NCI-H345 treated with DMSO at 0.1 percent for 48 hours (cell line): ENCODE measurements at regions not wholly inside any gene's neighbourhood (a gene's known extent, or its start where the extent isn't known, plus 50 kb on each side); places are given as distances from the start of the nearest gene placed in this dataset.
"Not testable (repeated sequence)": the region's sequence is repeated elsewhere in the genome, so short reads cannot be mapped to it uniquely, and the experiment has no call there.

ENCODE experiments used
- DNase-seq: peaks from one replicate; lab custom pipeline; 2025; ENCODE audit not compliant: unreplicated experiment; lab: John Stamatoyannopoulos, UW

DNA sequence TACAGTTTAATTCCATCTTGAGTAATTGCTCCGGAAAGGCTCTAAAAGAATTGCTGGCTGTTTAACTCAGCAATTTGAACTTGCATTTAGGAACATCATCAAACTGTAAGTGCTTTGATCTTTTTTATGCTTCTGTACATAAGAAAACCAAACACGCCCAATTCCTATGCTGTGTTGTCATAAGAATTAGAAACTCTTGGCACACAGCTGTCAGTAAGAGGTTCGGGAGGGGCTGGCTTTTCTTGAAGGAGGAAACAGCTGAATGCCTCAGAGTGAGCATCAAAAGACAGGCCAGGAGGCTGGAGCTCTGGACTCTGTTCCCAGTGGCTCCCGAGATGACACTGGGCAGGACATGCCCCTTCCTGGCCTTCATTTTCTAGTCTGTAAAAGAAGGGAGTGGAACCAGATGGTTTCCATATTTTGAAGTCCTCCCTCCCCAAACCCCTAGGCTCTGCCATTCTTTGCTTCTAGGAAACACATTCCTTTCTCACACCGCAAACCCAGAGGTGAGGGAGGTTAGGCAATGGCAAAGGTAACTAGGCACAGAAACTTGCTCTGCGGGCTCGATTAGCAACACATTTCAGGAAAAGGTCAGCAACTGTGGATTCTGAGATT lies 73.7 kb upstream of the DLG1 start:
- no peak for DNase-seq

DNA sequence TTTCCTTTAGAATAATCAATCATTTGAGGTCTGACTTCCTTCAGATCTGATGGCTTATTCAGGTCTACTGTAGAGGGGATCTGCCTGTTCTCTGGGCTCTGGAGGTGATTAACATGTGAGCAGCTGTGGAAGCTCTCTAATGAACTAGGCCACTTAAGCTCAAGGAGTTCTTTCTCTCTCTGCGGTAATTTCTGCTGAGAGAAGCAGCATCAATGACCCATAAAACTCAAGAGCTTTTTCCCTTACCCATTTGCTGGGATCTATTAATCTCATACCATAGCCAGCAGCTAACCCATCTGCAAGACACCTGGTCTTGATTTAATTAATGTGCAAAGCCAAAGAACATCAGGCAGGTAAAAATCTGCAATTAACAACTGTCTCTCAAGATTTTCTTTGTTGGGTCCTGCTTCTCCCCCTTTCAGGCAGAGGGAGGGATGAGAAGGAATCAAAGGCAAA lies 73.2 kb upstream of the DLG1 start:
- peak; percentile 42 for DNase-seq

DNA sequence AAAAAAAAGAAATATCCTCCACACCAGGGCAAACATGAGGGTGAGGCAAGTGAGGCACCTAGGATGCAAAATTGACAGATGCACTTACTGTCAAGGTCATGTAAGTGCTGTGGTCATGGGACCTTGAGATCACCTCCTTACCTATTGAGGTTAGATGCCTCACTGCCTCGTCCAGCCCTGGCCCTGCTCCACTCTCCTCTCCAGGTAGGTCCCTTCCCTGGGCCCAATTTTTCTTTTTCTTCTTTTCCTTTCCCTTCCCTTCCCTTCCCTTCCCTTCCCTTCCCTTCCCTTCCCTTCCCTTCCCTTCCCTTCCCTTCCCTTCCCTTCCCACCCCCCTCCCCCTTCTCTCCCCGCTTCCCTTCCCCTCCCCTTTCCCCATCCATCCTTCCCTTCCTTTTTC lies 71.1 kb upstream of the DLG1 start:
- DNase-seq: no peak

DNA sequence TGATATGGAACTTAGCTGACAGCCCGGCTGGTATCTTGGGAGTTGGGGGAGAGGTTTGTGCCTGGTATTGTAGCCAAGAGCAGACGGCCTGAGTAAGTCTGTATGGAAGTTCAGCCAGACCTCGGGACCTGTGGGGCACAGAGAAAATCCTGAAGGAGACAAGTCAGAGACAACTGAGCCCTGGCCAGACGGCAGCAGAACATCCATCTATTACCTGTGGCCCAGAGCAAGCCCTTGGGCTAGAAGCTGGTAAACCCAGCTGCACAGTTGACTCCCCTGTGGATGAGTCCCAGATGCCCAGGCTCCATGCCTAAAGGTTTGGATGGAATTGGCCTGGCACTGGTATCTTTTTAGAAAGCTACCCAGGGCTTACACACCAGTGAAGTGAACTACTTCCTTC lies 70.4 kb upstream of the DLG1 start:
- DNase-seq: no peak

DNA sequence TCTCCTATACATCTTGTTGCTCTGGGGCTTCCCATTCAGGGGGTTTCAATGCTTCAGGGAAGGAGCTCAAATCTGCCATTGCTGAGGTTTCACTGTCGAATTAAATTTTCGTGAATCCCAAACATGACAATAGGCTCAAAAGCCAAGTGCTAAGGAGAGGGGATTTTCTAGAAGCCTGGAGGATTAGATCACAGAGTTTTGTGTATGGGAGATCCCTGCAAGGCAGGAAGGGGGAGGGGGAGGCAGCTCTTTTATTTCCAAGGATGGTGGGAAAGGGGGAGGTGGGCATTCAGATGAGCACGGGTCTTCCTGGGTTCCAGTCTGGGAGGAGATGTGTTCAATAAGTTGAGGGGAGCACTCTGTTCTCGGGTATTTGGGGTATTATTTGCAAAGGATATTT lies 69.9 kb upstream of the DLG1 start:
- DNase-seq: no peak

DNA sequence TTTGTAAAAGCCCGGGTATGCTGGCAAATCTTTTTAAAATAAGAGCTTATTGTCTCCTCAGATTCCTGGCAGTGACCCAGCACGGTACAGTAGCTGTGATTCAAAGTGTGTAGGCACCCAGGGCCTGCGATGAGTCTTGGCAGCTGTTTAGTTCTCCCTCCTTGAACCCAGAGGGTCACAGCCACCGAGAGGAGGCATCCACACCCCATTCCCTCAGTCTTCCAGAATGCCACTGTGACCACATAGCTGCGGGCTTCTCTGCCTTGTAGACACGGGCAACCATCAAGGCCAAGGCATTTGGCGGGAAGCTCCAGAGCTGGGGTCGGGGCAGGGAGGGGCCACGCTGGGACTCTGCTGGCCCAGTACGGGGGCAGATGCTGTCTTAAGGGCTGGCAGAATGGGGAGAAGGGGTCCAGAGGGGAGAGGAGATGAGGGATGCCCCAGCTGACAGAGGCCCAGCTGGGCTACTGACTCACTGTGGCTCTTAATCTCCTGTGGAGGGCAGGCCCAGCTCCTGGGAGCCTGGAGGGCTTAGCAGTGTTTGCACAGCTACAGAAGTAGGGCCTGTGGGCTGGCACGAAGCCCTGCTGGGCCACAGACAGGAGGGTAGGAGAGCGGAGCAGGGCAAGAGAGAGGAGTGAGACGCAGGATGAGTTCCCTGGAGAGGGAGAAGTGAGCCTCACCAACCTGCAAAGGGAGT lies 68.8 kb upstream of the DLG1 start:
- peak; percentile 98 for DNase-seq

DNA sequence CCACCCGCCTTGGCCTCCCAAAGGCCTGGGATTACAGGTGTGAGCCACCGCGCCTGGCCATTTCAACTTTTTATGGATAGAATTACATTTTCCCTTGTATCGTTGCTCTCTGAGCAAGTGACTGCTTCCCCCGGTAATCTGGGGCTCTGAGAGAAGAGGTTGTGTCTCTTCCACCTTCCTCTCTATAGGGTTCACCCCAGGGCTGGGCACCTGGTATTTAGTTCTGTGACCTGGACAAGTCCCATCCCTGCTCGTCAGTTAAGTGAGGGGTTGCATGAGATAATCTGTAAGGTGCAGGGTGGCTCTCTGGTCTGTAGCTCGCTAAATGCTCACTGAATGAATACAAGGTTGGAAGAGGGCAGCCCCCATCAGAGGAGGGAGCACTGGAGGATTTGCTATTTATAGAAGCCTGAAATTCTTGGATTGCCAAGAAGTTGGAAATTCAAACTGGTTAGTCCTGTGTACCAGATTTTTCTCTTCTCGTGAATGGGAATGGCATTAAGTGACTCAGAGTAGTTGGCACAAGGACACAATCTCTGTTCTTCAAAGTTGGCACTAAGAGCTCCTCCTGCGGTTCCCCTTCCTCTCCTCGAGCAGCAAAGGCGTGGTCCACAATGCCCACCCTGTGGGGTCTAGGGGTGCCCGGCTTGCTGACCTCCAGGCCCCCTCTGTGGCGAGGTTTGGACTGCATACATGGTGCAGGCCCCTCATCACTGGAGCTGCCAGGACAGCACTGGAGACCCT lies 68.1 kb upstream of the DLG1 start:
- no peak for DNase-seq

DNA sequence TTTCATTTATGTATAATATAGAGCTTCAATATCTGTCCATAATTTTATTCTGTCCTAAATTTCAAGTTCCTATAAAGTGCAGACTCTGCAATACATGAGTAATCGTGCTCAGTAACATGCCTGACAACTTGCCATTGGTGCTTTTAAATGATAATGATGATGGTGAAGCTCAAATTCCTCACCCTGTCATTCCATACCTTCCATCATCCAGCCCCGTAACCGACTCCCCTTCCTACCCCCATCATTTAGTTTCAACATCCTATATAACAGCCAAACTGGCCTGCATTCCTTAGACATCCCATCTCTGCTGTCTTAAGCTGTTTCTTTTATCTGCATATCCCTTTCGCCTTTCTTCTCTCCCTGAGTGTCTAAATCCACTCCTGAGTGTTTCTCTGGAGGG lies 67.2 kb upstream of the DLG1 start:
- DNase-seq: no peak

DNA sequence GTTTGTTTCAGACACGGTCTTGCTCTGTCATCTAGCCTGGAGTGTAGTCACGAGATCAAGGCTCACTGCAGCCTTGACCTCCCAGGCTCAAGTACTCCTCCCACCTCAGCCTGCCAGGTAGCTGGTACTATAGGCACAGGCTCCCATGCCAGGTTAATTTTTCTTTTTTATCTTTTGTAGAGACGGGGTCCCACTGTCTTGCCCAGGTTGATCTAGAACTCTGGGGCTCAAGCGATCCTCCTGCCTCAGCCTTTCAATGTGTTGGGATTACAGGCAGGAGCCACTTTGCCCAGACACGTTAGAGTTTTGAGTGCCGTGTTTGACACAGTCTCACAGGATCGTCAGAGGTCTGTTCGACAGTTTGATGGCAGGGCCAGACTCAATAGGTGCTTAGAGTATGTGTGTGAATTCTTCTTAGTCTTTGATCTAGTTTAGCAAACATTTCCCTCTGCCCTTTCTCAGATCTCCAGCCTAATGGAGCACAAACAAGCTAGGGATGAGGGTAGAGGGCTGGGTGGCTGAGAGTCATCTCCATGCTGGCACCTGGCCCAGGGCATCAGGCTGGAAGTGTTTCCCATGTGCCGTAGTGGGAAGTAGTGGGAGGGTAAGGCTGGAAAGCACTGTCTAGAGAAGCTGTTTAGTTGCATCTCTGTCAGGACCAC lies 66.1 kb upstream of the DLG1 start:
- peak; percentile 65 for DNase-seq

DNA sequence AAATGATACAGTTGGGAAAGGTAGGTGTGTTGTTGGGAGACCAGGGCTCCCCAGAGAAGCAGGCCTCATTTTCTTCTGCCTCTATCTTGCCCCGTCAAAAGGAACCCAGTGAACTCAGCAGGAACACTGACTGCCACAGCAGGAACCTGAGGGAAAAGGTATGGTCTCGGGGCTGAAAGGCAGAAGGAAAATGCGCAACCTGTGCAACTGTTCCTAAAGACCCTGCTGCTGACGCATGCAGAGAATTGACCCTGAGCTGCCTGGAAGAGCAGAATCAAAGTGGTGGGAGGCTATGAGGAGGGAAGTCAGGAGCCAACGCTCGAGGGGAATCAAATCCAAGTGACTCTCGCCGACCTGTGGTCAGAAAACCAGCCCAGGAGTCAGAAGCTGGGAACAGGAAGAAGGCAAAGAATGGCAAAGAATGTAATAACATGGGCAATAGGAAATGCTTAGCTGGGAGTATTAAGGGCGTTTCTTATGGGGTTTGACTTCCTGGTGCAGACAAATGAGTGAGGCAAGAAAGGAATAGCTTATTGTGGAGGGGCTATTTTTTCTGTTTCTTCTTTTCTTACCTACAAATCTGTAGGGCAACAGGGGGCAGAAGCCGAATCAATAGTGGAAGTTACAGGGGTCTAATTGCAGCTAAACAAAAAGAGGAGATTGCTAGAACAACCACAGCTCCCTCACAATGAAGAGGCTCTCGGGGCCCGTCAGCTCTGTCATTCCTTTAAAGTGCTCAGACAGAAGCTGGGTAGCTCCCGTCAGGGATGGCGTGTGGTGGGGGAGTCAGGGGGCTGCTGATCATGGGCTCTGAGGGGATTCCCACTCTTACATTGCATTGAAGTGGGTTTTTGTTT lies 65.4 kb upstream of the DLG1 start:
- DNase-seq: no peak

DNA sequence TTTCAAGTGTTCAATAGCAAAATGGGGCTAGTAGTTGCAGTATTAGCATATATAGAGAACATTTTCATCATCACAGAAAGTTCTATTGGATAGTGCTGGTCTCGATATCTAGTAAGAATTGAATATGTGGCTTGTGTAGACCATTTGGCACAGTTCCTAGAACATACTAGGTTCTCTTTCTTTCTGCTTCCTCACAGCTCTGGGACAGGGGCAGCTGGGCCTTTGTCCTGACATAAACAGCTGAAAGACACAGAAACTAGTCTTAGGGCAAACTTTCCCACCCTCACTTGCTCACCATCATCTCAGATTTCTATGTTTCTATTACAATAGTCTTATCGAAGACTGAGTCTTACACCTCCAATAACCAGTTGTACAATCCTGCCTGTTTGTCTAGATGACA lies 63.7 kb upstream of the DLG1 start:
- DNase-seq: no peak

DNA sequence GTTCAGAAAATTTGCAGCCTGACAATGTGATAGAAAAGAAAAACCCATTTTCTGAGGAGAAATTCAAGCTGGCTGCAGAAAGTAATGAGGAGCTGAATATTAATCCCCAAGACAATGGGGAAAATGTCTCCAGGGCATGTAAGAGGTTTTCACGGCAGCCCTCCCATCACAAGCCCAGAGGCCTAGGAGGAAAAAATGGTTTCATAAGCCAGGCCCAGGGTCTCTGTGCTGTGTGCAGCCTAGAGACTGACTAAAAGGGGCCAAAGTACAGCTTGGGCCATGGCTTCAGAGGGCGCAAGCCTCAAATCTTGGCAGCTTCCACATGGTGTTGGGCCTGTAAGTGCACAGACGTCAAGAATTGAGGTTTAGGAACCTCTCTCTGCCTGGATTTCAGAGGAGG lies 61.7 kb upstream of the DLG1 start:
- not testable (repeated sequence) for DNase-seq

DNA sequence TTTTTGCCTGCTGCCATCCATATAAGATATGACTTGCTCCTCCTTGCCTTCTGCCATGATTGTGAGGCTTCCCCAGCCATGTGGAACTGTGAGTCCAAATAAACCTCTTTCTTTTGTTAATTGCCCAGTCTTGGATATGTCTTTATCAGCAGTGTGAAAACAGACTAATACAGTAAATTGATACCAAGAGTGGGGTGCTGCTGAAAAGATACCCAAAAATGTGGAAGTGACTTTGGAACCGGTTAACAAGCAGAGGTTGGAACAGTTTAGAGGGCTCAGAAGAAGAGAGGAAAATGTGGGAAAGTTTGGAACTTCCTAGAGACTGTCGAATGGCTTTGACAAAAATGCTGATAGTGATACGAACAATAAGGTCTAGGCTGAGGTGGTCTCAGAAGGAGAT lies 61.1 kb upstream of the DLG1 start:
- DNase-seq: not testable (repeated sequence)

DNA sequence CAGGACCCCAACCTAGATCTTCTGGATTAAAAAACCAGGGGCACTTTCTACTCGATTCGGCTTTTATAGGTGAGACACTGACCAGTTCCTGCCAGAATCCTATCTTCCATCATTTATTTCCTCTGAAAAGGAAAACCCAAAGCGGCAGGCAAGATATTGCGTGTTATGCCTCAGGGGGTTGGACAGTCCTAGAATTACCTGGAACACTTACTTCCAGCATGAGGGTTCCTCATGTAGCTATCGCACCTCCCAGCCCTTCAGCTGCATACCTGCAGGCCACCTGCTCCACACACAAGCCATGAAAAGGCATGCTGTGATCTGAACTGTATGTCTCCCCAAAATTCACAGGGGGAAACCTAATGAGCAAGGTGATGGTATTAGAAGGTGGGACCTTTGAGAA lies 58.3 kb upstream of the DLG1 start:
- no peak for DNase-seq

DNA sequence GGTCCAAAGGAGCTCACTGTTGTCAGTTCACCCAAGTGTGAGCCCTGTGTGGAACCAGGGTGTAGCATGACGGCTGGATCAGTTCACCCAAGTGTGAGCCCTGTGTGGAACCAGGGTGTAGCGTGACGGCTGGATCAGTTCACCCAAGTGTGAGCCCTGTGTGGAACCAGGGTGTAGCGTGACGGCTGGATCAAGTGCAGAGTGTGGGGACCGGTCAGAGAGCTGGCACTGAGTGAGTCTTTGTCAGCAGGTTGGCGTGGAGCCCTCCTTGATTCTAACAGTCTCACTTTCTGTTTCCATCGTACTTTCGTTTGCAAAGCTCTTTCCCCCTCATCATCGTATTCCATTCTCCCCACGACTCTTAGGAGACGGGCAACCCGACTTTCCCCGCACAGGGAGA lies 57.9 kb upstream of the DLG1 start:
- DNase-seq: no peak

DNA sequence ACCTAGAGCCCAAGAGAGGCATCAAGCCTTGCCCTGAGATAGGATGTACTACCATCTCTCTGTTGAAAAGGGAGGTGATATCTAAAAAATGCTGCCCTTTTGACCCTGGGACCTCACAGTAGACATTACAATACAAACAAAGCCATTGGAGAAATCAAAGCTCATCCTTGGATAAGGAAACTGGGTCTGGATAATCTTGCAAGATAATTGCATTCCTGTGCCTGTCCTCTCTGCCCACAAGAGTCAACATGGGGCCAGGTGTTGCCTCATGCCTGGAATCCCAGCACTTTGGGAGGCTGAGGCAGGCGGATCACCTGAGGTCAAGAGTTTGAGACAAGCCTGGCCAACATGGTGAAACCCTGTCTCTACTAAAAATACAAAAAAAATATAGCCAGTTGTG lies 57.3 kb upstream of the DLG1 start:
- no peak for DNase-seq

DNA sequence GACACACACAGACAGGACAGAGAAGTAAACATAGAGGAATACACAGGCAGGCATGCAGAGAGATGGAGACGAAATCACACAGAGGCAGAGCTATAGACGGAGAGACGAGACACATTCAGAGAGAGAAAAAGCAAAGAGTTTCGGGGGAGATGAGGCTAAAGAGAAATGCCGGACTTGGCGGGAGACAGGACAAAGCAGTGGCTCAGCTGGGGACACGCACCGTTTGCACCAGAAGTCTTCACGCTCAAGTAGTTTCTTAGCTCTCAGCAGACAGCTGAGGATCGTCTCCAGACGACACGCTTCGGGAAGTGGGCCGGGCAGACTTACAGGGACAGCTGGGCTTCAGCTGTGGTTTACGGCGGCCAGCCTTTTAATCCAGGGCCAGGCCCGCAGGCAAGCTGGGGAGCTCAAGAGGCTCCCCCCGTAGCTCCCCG lies 56.2 kb upstream of the DLG1 start:
- DNase-seq: no peak

DNA sequence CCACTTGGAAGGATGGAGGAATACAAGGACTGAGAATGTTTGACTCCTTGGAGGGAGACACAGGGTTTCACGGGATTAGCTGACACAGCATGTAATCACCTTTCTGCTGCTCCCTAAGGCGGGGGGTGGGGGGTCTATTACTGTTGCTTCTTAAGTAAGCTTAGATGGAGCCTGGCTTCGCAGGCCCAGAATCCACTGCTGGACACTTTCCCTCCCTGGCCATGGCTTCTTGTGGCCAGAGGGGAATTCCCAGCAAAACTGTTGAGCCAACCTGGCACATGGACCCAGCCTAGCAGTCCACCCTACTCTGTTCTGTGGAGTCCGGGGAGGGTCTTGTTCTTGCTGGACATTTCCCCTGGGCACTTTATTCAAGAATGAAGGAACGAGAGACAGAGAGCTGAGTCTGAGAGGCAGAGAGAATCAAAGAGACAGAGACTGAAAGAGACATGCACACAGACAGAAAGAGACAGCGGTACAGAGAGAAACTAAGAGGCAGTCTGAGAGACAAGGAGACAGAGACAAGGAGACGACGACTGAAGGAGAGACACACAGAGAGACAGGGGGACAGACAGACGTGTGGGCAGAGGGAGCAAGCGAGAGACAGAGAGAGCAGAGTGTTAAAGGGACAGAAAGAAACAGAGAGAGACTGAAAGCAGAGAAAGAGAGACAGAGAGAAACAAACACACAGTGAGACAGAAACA lies 55.6 kb upstream of the DLG1 start:
- no peak for DNase-seq

DNA sequence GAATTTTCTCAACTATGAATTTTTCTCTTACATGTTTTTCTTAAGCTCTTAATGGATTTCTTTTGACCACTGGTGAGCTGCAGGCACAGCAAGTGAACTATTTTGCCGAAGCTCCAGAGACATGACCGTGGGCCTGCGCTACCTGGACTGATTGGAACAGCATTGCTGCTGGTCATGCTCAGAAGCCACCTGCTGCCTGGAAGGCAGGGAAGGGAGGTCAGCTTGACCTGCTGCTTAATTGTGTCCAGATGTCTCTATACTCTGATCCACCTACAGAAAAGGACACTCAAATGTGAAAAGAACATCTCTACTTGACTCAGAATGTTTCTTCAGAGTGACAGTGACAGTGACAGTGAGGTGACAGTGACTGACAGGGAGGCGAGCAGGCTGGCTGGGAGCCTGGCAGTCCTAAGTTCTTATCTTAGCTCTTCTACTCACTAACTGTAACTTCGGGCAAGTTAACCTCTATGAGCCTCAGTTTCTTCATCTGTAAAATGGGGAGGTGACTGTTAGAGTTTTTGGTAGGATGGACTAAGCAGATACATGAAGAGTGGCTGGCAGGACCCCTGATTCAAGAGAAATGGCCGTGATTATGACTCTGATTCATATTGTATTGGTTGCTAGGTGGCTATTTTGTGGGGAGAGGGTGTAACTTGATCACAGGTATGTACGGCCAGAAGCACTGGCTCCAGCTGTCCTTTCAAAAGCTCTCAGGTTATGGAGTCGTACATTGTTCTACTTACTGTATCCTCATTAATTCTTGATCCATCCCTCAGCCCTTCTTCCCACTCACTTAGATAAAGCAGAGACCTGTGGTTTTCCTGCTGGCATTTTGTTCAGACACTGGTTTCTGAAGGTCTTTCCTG lies 54.8 kb upstream of the DLG1 start:
- DNase-seq: no peak
